ENCODE measurements at regions not wholly inside any gene's neighbourhood (a gene's known extent, or its start where the extent isn't known, plus 50 kb on each side); places are given as distances from the start of the nearest gene placed in this dataset.

GRCh38 chr5:33224285-33224961, 216.3 kb upstream of the TARS1 start (continued):
- TF ChIP-seq, protein P1, sequence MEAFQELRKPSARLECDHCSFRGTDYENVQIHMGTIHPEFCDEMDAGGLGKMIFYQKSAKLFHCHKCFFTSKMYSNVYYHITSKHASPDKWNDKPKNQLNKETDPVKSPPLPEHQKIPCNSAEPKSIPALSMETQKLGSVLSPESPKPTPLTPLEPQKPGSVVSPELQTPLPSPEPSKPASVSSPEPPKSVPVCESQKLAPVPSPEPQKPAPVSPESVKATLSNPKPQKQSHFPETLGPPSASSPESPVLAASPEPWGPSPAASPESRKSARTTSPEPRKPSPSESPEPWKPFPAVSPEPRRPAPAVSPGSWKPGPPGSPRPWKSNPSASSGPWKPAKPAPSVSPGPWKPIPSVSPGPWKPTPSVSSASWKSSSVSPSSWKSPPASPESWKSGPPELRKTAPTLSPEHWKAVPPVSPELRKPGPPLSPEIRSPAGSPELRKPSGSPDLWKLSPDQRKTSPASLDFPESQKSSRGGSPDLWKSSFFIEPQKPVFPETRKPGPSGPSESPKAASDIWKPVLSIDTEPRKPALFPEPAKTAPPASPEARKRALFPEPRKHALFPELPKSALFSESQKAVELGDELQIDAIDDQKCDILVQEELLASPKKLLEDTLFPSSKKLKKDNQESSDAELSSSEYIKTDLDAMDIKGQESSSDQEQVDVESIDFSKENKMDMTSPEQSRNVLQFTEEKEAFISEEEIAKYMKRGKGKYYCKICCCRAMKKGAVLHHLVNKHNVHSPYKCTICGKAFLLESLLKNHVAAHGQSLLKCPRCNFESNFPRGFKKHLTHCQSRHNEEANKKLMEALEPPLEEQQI (IDR thresholded peaks at IDR 0.05): no peak
- TF ChIP-seq, protein P2, sequence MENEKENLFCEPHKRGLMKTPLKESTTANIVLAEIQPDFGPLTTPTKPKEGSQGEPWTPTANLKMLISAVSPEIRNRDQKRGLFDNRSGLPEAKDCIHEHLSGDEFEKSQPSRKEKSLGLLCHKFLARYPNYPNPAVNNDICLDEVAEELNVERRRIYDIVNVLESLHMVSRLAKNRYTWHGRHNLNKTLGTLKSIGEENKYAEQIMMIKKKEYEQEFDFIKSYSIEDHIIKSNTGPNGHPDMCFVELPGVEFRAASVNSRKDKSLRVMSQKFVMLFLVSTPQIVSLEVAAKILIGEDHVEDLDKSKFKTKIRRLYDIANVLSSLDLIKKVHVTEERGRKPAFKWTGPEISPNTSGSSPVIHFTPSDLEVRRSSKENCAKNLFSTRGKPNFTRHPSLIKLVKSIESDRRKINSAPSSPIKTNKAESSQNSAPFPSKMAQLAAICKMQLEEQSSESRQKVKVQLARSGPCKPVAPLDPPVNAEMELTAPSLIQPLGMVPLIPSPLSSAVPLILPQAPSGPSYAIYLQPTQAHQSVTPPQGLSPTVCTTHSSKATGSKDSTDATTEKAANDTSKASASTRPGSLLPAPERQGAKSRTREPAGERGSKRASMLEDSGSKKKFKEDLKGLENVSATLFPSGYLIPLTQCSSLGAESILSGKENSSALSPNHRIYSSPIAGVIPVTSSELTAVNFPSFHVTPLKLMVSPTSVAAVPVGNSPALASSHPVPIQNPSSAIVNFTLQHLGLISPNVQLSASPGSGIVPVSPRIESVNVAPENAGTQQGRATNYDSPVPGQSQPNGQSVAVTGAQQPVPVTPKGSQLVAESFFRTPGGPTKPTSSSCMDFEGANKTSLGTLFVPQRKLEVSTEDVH (IDR thresholded peaks at IDR 0.05; ENCODE audit: low read depth, partially characterized antibody): no peak

GRCh38 chr5:33227247-33227646, 213.5 kb upstream of the TARS1 start:
- intact Hi-C loops (cut with micrococcal nuclease) (no loop called here), in situ Hi-C loops (cut with MboI) (no loop called here)
- Histone ChIP-seq H3K4me2 (ENCODE audit: insufficient read depth, low read length) (no peak overlapping the region), H3K4me1 (replicated peaks in 1 of 2; ENCODE audit: control insufficient read depth in 2 of 2, insufficient read depth in 2 of 2, low read length in 2 of 2) (no peaks in the 10 kb centered on the region), H3K9ac (ENCODE audit: insufficient read depth in 1 of 2, low read depth in 2 of 2, low read length in 2 of 2) (no peak overlapping the region), H3K27ac (ENCODE audit: extremely low read depth, low read depth, low read length) (no peak overlapping the region), H3K36me3 (ENCODE audit: control insufficient read depth, insufficient read depth, low read length) (no peaks in the 10 kb centered on the region), H3K27me3 (ENCODE audit: control insufficient read depth in 2 of 2, insufficient read depth in 2 of 2, low read length in 2 of 2) (no peaks in the 10 kb centered on the region), H2AFZ (ENCODE audit: low read depth, low read length) (no peak overlapping the region), H4K20me1 (replicated peaks; ENCODE audit: control insufficient read depth, insufficient read depth, low read length) (no peaks in the 10 kb centered on the region), H3K9me1 (ENCODE audit: control insufficient read depth, insufficient read depth, low read length) (no peaks in the 10 kb centered on the region), H3K9me3 (replicated peaks; ENCODE audit: control insufficient read depth, insufficient read depth, low read depth, low read length) (no peaks in the 10 kb centered on the region), H3K4me3 (no peak overlapping the region), H3K79me2 (ENCODE audit: control insufficient read depth, insufficient read depth, low read length) (no peaks in the 10 kb centered on the region)
- ChIA-PET CTCF (ENCODE audit: low intra/inter-chr PET ratio) (no interaction called here), POLR2A (no interaction called here)
- no TSS peak for BruUV-seq (replicated peaks)
- no peak for DNase-seq (ENCODE audit: extremely low read depth in 1 of 4, low spot score in 3 of 4)
- no peak for FAIRE-seq
- no peak for ATAC-seq
- TF ChIP-seq, protein P3, sequence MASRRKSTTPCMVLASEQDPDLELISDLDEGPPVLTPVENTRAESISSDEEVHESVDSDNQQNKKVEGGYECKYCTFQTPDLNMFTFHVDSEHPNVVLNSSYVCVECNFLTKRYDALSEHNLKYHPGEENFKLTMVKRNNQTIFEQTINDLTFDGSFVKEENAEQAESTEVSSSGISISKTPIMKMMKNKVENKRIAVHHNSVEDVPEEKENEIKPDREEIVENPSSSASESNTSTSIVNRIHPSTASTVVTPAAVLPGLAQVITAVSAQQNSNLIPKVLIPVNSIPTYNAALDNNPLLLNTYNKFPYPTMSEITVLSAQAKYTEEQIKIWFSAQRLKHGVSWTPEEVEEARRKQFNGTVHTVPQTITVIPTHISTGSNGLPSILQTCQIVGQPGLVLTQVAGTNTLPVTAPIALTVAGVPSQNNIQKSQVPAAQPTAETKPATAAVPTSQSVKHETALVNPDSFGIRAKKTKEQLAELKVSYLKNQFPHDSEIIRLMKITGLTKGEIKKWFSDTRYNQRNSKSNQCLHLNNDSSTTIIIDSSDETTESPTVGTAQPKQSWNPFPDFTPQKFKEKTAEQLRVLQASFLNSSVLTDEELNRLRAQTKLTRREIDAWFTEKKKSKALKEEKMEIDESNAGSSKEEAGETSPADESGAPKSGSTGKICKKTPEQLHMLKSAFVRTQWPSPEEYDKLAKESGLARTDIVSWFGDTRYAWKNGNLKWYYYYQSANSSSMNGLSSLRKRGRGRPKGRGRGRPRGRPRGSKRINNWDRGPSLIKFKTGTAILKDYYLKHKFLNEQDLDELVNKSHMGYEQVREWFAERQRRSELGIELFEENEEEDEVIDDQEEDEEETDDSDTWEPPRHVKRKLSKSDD (conservative IDR thresholded peaks at IDR 0.05; ENCODE audit: low read length): no peak
- TF ChIP-seq EWSR1 (IDR thresholded peaks at IDR 0.05; ENCODE audit: borderline replicate concordance, low read depth, partially characterized antibody) (no peak), ZNF398 (CRISPR knock-in tag; IDR thresholded peaks at IDR 0.05) (no peak), TRIM24 (IDR thresholded peaks at IDR 0.05) (no peak), ZNF41 (CRISPR knock-in tag; conservative IDR thresholded peaks at IDR 0.05) (no peak), HINFP (tag; conservative IDR thresholded peaks at IDR 0.05; ENCODE audit: low read depth) (no peak)
